GM21360 (cell line): ENCODE measurements at regions not wholly inside any gene's neighbourhood (a gene's known extent, or its start where the extent isn't known, plus 50 kb on each side); places are given as distances from the start of the nearest gene placed in this dataset.

Experiments used
- ATAC-seq: cut with Tn5 transposase; IDR thresholded peaks from one replicate; pipeline ENCODE4 v1.9.1; 2021; ENCODE audit warnings: mild to moderate bottlenecking, moderate library complexity; ENCODE audit not compliant: unreplicated experiment

DNA sequence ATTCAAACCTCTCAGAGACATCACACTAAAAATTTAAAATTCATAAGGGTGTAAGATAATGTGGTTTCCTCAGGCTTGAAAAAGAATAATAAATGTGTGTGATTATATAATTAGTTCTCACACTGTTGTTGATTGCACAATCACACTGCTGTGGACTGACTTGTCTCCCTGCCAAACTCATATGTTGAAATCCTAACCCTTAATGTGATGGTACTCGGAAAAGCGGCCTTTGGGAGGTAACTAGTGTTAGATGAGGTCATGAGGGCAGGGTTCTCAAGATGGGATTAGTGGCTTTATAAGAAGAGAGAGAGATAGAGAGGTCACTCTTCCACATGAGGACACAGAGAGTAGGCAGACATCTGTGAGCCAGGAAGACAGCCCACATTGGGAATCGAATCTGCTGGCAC is 128.5 kb upstream of the COL1A2 start:
- ATAC-seq, result no peak

DNA sequence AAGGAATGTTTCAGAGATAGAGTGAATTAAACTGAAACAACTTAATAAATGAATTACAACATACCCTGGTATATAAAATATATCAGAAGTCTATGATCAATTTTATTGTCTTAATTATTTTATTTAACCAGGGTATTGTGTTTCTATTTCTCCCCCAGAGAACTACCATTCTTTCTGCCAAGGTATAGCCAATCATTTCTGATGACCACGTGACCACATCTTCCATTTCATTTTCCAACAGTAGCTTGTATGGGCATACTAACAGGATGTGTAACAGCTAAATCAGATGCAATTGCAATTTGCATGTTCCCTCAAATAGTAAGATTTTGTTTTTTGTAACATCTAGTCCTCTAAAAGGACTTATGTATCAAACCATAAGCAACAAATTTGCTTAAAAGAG is 123.9 kb upstream of the COL1A2 start:
- ATAC-seq, result no peak

DNA sequence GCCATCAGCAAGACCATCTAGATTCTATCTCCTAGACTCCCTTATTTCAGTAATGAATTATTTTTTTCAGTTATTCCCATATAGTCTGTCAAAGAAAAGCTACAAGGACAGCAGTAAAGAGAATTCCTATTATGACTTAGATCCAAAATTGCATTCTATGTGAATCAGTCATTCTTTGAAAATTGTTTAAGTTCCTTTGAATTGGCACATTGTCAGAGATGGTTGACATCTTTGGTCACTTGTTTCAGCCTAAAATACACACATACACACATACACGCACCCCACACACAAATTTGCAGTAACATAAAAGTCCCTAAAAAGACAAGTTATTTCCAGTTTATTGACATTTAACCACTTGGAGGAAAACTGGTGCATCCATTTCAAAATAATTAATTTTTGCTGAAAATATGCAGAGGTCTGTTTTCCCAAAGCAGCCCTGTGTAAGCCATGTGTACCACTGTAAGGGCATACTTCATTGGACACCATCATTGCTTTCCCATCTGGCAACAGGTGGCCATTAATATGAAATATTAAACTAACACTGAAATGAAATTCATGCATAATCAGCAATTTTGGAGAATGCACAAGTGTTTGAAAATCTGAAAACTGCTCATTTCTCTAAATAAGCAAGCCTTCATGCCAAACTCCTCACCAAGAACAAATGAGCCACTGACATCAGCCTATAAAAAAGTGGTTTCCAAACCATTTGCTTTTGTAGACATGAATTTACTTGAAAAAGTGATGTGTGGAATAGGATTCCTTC is 121.7 kb upstream of the COL1A2 start:
- ATAC-seq, result no peak

DNA sequence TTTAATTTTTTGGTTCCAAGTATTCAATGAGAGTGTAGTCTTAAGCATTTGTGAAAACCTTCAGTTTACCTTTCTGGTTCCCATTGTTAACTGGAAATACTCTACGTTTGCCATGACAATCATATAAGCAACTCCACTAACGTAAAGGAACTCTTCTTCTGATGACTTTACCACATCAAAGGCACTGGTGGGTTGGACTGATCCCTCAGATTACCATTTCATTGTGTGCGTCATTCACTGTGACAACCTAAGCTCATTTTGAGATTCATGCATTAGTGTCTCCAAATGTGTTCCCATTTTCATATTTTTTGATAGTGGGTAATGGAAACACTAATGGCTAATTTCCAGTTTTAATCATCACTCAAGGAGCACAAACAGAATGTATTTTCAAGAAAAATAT is 119.9 kb upstream of the COL1A2 start:
- ATAC-seq, result no peak

- no peak for ATAC-seq
Measured at GRCh38 chr7:94276027-94276426, 118.7 kb upstream of the COL1A2 start.

GRCh38 chr7:94276795-94277194 is 117.9 kb upstream of the COL1A2 start:
- peak; percentile 67 for ATAC-seq

DNA sequence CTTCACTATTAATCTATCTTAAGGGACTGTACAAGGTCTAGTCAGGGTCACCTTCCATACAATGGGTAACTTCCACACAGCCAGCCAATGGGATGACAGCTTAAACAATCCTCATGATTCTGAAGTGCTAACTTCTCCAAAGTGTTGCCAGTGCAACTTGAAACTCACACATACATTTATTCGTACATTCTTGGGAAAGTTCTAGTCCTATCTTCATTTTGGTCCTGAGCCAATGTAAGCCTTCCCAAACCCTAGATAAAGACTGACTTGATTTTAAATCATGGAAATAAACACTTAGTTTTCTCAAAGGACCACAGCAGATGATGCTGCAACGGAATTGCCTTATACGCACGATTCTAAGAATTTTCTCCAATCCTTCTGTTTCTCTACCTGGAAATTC is 117.5 kb upstream of the COL1A2 start:
- no peak for ATAC-seq

GRCh38 chr7:94280851-94281250 is 113.8 kb upstream of the COL1A2 start:
- no peak for ATAC-seq

DNA sequence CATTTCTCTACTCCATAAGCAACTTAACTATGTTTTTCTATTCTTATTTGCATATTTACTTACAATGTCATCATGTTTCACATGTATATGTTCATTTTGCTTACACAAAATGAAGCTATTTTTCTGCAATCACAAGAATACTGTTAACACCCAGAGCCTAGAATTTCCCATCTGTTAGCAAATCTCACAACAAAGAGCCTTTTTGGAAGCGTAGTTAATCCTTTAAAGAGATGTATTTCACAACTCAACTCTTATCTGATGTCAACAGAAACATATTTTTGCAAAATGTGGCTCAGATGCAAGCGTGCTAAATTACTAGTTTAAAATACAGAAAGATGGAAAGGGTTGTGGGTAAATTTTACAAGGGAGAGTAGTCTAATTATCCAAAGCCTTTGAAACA is 110.6 kb upstream of the COL1A2 start:
- no peak for ATAC-seq

DNA sequence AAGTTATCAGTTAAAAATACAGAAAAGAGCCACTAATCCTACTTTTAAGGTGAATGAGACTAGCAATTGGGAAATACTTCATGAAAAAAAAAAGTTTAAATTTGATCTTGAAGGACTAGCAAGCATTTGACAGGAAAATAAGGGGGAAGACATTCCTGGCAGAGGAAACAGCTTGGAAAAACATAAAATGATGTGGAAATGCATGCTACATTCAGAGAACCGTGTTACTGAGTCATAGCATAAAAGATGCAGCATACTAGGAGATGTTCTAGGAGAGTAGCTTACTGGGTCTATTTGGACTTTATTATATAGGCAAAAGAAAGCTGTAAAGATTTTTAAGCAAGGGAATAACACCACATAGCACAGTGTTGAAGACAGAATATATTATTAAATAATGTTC is 108.6 kb upstream of the COL1A2 start:
- no peak for ATAC-seq

GRCh38 chr7:94288096-94288495 is 106.6 kb upstream of the COL1A2 start:
- ATAC-seq, result no peak

DNA sequence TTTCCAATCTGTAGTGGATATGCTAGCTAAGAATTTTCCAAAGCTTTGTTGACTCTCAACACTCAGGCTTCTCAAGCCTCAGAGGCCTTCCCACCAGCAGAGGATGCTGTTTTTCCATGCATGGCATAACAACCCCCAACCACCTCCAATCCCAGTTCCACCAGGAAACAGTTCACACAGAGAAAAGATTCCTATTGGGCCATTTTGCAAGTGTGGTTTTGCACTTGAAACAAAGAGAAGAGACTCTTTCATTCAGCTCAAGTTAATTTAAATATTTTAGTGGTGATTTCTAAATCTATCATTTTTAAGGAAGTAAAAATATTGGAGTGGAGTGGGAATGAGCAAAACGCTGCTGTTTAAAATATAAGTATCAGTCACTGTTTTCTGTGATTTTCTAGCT is 105.6 kb upstream of the COL1A2 start:
- no peak for ATAC-seq

GRCh38 chr7:94294471-94295131 is 100.1 kb upstream of the COL1A2 start:
- no peak for ATAC-seq

DNA sequence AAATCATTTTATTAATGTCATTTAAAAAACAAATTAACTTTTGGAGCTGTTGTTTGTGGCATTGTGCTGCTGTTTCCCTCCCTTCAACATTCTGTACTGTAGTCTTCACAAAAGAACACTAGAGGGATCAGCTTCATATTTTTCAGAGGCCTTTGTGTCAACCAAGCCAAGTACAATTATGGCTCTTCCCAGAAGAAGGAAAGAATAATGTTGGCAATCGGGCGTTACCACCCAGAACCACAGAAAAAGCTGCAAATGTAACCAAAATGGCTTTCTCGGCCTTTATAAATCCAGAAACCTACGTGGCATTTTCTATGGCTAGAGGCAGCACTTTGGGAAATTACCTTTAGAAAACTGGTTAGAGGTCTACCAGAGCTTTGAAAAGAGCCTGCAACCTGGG is 98.8 kb upstream of the COL1A2 start:
- no peak for ATAC-seq

DNA sequence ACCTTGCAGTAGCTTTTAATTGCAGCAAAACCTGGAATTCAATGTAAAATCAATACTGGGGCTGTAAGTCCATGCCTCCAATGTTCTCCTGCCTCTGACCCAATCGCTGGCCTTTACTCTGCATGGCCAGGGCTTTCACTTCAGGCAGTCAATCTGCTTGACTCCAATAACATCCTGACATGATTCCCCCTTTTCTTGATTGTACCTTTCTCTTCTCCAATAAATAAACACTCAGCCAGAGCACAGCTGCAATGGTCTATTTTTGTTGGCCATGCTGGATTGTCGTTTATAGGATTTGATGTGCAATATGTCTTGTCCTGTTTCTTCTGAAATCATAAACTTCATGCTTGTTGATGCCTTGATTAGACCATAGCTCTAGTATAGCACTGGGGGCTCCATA is 97.8 kb upstream of the COL1A2 start:
- ATAC-seq, result no peak

DNA sequence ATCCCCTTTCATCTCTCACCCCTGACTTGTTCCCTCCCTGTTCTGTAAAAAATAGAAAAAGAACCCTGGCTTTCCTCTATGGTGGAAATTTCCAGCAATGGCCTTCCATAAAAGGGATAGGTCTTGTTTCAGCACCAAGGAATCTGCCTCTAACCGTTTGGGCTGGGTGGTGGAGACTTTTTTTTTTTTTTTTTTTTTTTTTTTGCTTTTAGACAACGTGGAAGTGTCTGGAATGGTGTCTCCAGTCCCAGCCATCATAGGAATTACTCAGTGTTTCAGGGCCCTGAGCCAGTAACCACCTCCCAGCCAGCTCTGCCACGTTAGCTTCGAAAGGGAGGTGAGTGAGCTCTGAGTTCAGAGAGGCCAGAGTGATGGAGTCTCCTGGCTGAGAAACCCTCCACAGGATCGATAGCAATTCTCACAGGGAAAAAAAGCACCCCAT is 97.3 kb upstream of the COL1A2 start:
- no peak for ATAC-seq

- no peak for ATAC-seq
Measured at GRCh38 chr7:94298943-94299342, 95.8 kb upstream of the COL1A2 start.

DNA sequence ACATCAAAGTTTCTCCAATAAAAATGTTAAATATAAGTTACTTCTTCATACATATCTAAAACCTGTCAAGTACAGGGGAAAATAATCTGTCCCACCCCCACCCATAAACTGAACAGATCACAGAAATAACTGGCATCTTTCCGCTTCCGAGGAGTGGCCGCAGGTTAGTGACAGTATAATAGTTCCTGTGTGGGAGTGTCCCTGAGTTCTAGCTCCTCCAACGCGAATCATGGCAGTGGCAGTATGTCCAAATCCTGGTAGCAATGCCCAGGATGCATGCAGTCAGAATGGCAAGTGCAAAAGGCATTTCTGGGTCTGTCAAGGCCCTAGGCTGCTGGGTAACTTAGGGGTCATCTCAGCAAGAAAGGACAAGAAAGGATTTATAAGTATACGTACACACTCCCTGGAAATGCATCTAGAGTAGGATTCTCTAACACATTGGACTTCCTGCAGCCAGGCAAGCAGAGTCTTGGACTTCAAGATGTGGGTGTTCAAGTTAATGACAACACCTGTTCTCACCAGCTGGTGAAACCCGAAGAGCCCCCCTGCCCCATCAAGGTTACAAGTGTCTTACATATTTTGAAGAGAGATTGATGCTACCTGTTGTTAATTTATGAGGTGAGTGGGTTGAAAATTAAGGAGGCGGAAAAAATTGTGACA is 94.4 kb upstream of the COL1A2 start:
- no peak for ATAC-seq

DNA sequence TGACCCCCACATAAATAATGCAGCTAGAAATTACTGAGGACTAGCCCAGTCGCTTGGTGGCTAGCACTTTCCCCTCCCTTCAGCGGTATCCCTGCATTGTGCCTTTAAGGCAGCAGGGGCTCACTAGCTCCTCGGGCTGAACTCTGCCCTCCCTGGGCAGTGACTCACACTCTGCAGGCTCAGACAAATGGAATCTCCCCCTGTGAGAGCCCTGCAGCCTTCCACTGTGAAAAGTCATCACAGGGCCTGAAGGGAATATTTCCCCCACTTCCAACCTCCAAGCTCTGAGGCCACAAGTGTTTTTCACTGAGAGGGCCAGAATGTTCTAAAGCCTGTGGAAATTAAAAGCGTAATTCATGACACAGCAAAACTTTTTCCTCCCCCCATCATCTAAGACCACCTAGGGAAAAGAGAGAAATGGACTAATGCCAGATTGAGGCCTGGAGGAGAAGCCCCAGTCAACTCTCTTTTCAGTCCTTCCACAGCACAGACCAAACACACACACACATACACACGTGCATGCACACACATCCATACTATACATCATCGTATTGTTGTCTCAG is 93.6 kb upstream of the COL1A2 start:
- no peak for ATAC-seq

DNA sequence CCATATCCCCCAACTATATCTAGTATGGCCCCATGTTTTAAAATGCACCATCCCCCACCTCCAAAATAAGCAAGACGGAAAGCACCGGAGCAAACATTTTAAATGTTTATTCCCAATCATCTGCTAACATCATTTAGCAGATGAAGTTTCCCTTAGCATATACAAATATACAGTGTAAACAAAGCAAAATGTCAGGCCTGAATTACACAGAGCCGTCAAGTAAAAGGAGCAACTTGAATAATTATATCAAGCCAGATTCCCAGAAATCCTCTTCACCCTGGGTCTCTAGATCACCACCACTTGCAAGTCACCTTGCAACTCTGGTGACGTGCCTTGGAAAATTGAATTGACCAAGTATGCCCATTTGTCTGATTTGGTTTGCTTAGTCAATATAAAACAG is 91.6 kb upstream of the COL1A2 start:
- ATAC-seq, result no peak

GRCh38 chr7:94303695-94304094 is 91.0 kb upstream of the COL1A2 start:
- ATAC-seq, result no peak

GRCh38 chr7:94304878-94305277 is 89.8 kb upstream of the COL1A2 start:
- no peak for ATAC-seq
